ENCODE measurements at regions not wholly inside any gene's neighbourhood (a gene's known extent, or its start where the extent isn't known, plus 50 kb on each side); places are given as distances from the start of the nearest gene placed in this dataset.

DNA sequence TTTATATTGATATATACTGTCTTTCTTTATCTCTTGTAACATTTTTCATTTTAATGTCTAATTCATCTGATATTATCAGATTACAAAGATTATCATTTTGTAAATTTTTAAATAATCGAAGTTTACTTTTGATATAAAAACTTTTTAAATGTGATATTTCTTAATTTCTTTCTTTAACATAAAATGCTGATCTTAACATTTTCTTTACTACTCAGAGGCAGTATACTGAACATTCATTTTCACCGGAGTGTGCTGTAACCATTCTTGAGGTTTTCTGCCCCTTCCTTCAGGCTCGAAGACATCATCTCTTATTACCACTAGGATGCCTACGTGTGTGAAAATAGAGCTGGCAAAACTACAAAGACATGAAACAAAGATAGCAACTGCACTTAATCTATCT lies 186.9 kb downstream of the DIO2 start:
- TF ChIP-seq POLR2A (IDR thresholded peaks at IDR 0.05) = no peak
- TF ChIP-seq, protein P1, sequence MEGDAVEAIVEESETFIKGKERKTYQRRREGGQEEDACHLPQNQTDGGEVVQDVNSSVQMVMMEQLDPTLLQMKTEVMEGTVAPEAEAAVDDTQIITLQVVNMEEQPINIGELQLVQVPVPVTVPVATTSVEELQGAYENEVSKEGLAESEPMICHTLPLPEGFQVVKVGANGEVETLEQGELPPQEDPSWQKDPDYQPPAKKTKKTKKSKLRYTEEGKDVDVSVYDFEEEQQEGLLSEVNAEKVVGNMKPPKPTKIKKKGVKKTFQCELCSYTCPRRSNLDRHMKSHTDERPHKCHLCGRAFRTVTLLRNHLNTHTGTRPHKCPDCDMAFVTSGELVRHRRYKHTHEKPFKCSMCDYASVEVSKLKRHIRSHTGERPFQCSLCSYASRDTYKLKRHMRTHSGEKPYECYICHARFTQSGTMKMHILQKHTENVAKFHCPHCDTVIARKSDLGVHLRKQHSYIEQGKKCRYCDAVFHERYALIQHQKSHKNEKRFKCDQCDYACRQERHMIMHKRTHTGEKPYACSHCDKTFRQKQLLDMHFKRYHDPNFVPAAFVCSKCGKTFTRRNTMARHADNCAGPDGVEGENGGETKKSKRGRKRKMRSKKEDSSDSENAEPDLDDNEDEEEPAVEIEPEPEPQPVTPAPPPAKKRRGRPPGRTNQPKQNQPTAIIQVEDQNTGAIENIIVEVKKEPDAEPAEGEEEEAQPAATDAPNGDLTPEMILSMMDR (IDR thresholded peaks at IDR 0.05) = no peak
